ENCODE measurements at regions not wholly inside any gene's neighbourhood (a gene's known extent, or its start where the extent isn't known, plus 50 kb on each side); places are given as distances from the start of the nearest gene placed in this dataset.
"Not testable (repeated sequence)": the region's sequence is repeated elsewhere in the genome, so short reads cannot be mapped to it uniquely, and the experiment has no call there.

- Histone ChIP-seq H3K9ac (no peak overlapping the region), H3K4me1 (no peaks in the 10 kb centered on the region), H3K27ac (no peak overlapping the region), H2AFZ (no peak overlapping the region), H3K79me2 (no peaks in the 10 kb centered on the region), H3K4me3 (ENCODE audit: low read depth, low read length) (no peak overlapping the region), H3K9me3 (ENCODE audit: control insufficient read depth, low read length) (no peaks in the 10 kb centered on the region), H3K4me2 (ENCODE audit: low read length) (no peak overlapping the region), H3K36me3 (ENCODE audit: control insufficient read depth, insufficient read depth, low read length) (no peaks in the 10 kb centered on the region), H3K27me3 (ENCODE audit: control insufficient read depth, insufficient read depth, low read length) (no peaks in the 10 kb centered on the region)
- no peak for TF ChIP-seq CTCF (IDR thresholded peaks at IDR 0.05)
Observed at GRCh38 chr15:20340331-20340811, 201.2 kb downstream of the GOLGA6L6 start.

DNA sequence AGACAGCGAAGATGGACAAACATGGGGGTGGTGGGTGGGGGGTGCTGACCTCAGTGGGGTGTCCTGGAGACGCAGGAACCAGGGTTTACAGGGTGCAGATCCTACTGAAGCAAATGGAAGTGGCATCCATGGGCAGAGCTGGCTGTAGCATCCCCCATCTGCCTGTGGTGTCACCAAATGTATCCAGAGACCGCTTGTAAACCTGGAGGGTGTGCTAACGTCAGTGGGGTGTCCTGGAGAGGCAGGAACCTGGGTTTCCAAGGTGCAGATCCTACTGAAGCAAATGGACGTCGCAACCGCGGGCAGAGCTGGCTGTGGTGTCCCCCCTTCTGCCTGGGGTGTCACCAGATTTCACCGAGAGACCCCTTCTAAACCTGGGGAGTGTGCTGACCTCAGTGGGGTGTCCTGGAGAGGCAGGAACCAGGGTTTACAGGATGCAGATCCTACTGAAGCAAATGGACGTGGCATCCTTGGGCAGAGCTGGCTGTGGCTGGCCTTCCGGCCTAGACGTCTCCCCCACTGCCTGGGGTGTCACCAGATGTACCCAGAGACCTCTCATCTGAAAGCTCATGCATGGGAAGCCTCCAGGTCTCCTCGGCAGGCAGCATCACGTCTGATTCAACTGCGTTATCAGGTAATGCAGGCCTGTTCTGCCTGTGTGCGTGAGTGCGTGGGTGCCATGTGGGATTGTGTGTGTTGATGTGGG lies 202.4 kb downstream of the GOLGA6L6 start:
- not testable (repeated sequence) for H3K9me3 ChIP-seq (ENCODE audit: control insufficient read depth, low read length); H3K4me2 ChIP-seq (ENCODE audit: low read length); H2AFZ ChIP-seq; H3K79me2 ChIP-seq; H3K27ac ChIP-seq; H3K36me3 ChIP-seq (ENCODE audit: control insufficient read depth, insufficient read depth, low read length); H3K4me1 ChIP-seq; H3K4me3 ChIP-seq (ENCODE audit: low read depth, low read length); H3K27me3 ChIP-seq (ENCODE audit: control insufficient read depth, insufficient read depth, low read length); H3K9ac ChIP-seq

DNA sequence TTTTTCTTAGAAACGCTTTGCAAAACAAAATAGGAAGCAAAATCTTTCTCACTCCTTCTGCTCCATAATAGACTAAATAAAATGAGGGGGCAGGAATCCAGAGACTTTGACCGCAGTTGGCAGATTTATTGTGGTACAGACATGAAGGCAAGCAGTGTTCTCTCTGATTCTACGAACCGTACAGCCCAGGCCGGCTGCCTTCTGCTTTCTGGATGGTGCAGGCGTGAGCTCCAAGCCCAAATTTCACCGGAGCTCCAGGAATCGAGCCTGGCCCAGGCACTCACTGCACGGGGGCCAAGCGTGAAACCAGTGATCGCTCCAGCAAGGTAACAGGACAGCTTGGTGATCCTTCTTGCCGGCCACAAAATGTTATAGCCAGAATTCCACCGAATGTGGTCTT lies 202.9 kb downstream of the GOLGA6L6 start:
- not testable (repeated sequence) for H3K4me2 ChIP-seq (ENCODE audit: low read length); H3K4me3 ChIP-seq (ENCODE audit: low read depth, low read length); H3K9me3 ChIP-seq (ENCODE audit: control insufficient read depth, low read length); H3K79me2 ChIP-seq; H3K9ac ChIP-seq; H3K27ac ChIP-seq; H2AFZ ChIP-seq; H3K27me3 ChIP-seq (ENCODE audit: control insufficient read depth, insufficient read depth, low read length); H3K36me3 ChIP-seq (ENCODE audit: control insufficient read depth, insufficient read depth, low read length); H3K4me1 ChIP-seq

DNA sequence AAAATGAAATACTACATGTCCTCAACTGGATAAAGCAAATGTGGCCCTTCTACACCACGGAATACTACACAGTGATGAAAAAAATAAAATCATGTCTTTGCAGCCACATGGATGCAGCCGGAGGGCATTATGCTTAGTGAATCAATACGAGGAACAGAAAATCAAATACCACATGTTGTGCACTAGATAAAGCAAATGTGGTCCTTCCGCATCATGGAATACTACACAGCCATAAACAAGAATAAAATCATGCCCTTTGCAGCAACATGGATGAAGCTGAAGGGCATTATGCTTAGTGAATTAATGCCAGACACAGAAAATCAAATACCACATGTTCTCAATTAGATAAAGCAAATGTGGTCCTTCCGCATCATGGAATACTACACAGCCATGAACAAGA lies 204.4 kb downstream of the GOLGA6L6 start:
- not testable (repeated sequence) for H3K4me1 ChIP-seq; H3K27ac ChIP-seq; H3K79me2 ChIP-seq; H3K4me2 ChIP-seq (ENCODE audit: low read length); H3K9me3 ChIP-seq (ENCODE audit: control insufficient read depth, low read length); H2AFZ ChIP-seq; H3K36me3 ChIP-seq (ENCODE audit: control insufficient read depth, insufficient read depth, low read length); H3K27me3 ChIP-seq (ENCODE audit: control insufficient read depth, insufficient read depth, low read length); H3K9ac ChIP-seq; H3K4me3 ChIP-seq (ENCODE audit: low read depth, low read length)

DNA sequence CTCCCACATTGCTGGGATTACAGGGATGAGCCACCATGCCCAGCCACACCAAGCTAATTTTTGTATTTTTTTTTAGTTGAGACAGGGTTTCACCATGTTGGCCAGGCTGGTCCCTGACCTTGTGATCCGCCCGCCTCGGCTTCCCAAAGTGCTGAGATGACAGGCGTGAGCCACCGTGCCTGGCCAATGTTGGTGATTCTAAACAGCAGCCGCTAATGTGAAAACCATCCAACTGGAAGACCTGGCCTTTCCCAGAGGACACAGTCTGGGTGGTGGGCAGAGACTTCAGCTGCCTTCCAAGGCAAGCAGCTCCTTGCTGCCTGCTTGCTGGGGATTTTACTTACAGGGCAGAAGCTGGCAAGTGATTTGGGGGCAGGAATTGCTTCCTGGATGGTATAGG lies 207.1 kb downstream of the GOLGA6L6 start:
- H3K9me3 ChIP-seq (ENCODE audit: control insufficient read depth, low read length); H3K36me3 ChIP-seq (ENCODE audit: control insufficient read depth, insufficient read depth, low read length); H2AFZ ChIP-seq; H3K27me3 ChIP-seq (ENCODE audit: control insufficient read depth, insufficient read depth, low read length); H3K4me1 ChIP-seq; H3K4me3 ChIP-seq (ENCODE audit: low read depth, low read length); H3K9ac ChIP-seq; H3K4me2 ChIP-seq (ENCODE audit: low read length); H3K27ac ChIP-seq; H3K79me2 ChIP-seq: not testable (repeated sequence)

DNA sequence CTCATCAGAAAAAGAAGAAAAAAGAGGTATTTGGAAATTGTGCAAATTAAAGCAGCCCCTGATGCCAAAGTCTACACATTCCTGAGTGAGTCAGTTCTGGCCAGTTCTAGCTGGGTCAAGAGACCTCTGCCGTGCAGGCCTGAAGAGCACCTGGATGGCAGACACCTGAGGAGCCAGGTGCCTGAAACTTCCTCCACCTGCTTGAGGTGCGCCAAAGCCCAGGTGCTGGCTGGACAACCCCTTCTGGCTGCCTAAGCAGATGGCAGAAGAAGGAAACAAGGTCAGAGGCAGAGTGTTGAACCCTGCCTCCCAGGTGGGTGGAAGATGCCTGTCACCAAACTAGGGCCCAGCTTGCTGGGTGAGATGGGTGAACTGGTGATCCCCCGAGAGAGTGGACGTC lies 215.8 kb downstream of the GOLGA6L6 start:
- H3K4me1 ChIP-seq; H3K9ac ChIP-seq; H3K9me3 ChIP-seq (ENCODE audit: control insufficient read depth, low read length); H3K27ac ChIP-seq; H3K4me2 ChIP-seq (ENCODE audit: low read length); H3K27me3 ChIP-seq (ENCODE audit: control insufficient read depth, insufficient read depth, low read length); H3K79me2 ChIP-seq; H3K4me3 ChIP-seq (ENCODE audit: low read depth, low read length); H2AFZ ChIP-seq; H3K36me3 ChIP-seq (ENCODE audit: control insufficient read depth, insufficient read depth, low read length): not testable (repeated sequence)

- H2AFZ ChIP-seq; H3K79me2 ChIP-seq; H3K36me3 ChIP-seq (ENCODE audit: control insufficient read depth, insufficient read depth, low read length); H3K9ac ChIP-seq; H3K27ac ChIP-seq; H3K27me3 ChIP-seq (ENCODE audit: control insufficient read depth, insufficient read depth, low read length); H3K4me1 ChIP-seq; H3K9me3 ChIP-seq (ENCODE audit: control insufficient read depth, low read length); H3K4me2 ChIP-seq (ENCODE audit: low read length); H3K4me3 ChIP-seq (ENCODE audit: low read depth, low read length): not testable (repeated sequence)
Observed at GRCh38 chr15:20317132-20317531, 224.5 kb downstream of the GOLGA6L6 start.

DNA sequence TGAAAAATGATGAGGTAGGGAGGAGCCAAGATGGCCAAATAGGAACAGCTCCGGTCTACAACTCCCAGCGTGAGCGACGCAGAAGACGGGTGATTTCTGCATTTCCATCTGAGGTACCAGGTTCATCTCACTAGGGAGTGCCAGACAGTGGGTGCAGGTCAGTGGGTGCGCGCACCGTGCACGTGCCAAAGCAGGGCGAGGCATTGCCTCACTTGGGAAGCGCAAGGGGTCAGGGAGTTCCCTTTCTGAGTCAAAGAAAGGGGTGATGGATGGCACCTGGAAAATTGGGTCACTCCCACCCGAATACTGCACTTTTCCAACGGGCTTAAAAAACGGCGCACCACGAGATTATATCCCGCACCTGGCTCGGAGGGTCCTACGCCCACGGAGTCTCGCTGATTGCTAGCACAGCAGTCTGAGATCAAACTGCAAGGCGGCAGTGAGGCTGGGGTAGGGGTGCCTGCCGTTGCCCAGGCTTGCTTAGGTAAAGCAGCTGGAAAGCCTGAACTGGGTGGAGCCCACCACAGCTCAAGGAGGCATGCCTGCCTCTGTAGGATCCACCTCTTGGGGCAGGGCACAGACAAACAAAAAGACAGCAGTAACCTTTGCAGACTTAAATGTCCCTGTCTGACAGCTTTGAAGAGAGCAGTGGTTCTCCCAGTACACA lies 230.5 kb downstream of the GOLGA6L6 start:
- H3K27me3 ChIP-seq (ENCODE audit: control insufficient read depth, insufficient read depth, low read length); H2AFZ ChIP-seq: not testable (repeated sequence)

More for the DNA sequence above, 230.5 kb downstream of the GOLGA6L6 start:
- not testable (repeated sequence) for H3K9me3 ChIP-seq (ENCODE audit: control insufficient read depth, low read length); H3K9ac ChIP-seq; H3K4me1 ChIP-seq; H3K36me3 ChIP-seq (ENCODE audit: control insufficient read depth, insufficient read depth, low read length); H3K4me3 ChIP-seq (ENCODE audit: low read depth, low read length); H3K27ac ChIP-seq; H3K79me2 ChIP-seq; H3K4me2 ChIP-seq (ENCODE audit: low read length)
